Femur (tissue), 1 donor: ENCODE measurements at regions not wholly inside any gene's neighbourhood (a gene's known extent, or its start where the extent isn't known, plus 50 kb on each side); places are given as distances from the start of the nearest gene placed in this dataset.
"Not testable (repeated sequence)": the region's sequence is repeated elsewhere in the genome, so short reads cannot be mapped to it uniquely, and the experiment has no call there.

Source experiments
- DNase-seq: peaks from one replicate; pipeline ENCODE4 v3.0.0-alpha.2; 2017

DNA sequence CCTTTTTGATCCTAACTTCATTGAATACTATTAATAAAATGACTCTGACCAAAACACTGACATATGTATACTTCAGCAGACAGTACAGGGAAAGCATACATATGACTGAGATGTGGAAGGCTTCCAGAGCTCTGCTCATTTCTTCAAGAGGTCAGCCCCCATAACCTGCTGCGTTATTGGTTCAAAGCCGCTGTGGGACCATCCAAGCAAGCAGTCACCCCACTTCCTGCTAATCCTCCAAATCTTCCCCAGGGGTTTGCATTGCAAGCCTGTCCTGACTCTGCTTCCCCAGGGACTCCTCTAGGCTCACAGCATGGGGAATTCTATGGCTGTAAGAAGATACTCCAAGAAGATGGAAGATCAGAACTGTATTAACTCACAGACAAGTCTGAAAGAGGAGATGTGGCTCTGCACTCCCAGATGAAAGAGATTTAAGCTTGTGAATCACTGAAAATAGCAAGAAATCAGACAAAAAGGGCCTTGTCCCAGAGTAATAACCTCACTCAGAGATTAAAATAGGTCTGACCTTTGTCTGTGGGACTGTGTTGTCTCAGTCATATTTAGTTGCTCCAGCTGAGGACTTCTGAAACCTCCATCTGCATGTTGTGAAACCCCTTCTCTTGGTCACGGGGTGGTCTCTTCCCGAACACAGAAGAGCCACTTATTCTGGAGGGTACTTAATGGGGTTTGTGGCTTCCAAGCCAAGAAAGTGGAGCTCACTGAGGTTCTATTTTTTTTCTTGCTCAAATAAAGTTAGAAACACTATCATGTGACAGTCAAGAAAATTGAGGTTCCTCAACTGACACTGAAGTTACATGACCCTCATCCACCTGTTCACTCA, 101.5 kb upstream of the MARCKS start:
- DNase-seq = no peak

DNA sequence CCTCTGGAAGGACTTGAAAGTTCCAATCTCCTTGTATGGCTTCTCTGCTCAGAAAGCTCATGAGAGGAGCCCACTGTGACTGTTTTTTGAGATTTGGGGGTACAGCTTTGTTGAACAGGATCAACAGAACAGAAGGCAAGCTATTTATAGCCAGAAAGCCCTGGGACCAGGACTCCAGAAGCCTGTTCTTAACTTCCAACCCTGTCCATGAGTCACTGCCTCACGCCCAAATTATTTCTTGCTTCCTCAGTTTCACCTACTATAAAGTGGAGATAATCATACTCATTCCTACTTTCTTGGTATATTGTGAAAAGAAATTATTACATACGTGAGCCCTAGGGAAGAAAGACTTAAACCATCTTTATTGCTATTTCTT, 100.9 kb upstream of the MARCKS start:
- DNase-seq = no peak

DNA sequence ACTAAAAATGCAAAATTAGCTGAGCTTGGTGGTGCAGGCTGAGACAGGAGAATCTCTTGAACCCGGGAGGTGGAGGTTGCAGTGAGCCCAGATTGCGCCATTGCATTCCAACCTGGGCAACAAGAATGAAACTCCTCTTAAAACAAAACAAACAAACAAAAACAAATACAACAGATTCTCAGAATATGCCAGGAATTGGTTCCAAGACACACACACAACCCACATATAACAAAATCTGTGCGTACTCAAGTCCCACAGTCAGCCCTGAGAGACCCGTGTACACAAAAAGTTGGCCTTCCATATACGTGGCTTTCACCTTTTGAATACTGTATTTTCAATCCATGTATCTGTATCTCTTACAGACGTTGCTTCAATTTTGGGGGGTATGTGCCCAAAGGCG, 98.9 kb upstream of the MARCKS start:
- no peak for DNase-seq

DNA sequence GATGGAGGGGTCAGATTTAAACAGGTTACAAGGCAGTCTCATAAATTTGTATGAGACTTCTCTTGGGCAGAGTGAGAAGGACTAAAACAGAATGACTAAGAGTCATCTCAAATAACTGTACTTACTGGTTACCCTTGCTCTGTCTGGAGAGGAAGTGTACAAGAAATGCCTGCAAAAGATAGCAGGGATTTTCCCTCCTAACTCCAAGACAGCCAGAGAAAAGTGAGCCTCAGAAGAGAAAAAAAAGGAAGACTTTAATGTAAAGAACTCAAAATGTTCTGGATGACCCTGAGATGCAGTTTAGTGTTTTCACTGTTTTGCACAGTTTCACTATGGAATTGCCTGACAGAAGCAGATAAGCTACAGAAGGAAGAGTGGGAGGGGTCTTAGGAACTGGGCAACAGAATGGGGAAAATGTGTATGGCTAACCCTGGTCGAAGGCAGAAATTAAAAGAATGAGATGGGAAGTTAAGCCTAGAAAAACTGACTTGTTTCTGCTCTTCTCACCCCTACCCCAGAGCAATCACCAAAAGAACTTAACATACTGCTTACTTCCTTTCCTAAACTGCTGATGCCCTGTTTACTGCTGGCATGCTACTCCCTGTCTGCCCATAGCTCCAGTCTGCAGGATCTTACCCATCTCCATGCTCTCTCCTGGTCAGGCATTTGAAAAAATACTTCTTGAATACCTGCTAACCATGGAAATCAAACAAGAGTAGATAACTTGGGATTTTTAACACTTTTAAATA, 98.1 kb upstream of the MARCKS start:
- no peak for DNase-seq

DNA sequence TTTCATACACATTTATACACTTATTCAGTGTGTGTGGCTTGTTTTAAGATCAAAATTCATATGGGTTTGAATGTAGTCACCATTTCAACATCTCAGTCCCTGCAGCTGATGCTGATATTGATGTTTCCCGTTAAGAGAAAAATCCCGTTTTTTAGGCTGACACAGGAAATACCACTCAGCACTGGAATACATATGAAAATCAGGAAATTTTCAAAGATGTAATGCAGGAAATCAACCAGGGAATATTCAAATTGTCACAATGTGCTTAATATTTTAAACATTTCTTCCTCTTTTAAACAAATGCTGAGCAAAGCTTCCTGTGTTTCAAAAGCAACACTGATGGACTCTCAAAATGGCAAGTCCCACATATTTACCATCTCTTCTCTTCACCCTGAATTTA, 94.5 kb upstream of the MARCKS start:
- no peak for DNase-seq

DNA sequence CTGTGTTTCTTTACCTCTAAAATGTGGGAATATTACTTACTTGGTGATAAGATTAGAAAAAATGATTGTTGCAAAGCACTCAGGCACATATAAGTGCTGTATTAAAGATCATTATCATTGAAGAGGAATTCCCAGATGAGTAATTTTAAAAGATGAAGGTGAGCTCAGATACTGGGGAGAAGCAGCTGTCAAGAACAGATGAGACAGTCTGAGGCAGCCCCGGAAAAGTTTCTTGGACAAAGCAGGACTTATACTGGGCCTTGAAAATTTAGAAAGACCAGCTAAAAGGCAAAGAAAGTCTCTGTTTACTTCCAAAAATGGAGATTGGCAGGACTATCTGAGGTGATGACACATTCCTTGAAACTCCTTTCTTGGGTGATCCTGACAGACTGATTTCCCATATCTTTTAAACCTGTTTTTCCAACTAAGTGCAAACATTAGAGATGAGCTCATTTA, 93.8 kb upstream of the MARCKS start:
- DNase-seq = no peak

DNA sequence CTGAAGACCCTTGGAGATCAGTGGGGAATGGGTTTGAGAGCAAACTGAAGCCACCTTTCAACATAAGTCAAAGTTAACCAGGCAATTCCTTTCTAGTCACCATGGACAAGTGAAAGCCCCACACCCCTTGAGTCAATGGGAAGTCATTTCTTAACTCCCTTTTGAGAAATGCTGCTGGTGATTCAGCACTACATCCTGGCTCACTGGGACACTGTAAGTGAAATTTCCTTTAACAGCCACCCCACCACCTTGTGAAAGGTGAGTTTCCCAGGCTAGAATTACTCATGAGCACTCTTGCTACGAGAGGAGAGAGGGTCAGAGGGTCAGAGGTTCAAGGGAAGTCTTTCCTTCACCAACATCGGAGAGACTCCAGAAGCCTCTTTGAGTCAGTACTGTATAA, 93.3 kb upstream of the MARCKS start:
- no peak for DNase-seq

DNA sequence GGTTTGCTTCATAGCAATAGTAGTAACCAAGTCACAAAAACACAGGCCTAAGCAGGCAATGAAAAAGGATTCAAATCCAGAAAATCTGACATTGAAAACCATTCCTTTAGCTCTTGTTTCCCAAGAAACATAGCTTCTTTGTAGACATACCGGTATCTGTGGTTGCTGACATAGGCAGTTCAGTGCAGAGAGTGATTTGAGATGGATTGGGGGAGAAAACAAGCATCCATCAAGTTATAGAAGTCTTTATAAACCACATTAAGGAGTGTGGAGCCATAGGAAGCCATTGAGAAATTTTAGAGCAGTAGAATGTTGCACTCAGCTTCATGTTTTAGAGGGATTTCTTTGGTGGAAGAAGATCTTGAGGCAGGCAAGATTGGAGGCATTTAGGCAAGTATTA, 91.2 kb upstream of the MARCKS start:
- no peak for DNase-seq

DNA sequence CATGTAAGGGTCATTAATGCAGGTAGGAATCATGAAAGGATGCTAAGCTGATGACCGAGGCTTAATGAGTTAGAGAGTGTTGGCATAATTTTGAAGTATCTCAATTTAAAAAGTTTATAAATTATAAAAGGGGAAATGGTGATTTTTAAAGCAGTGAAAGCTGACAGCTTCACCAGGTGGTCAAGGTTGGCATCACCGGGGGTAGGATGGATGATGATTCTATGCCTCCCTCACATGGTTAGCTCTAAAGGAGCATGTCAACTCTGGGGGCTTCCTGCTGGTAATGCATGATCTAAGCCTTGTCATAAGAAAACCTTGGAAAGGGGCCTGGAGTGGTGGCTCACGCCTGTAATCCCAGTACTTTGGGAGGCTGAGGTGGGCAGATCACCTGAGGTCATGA, 89.2 kb upstream of the MARCKS start:
- no peak for DNase-seq

DNA sequence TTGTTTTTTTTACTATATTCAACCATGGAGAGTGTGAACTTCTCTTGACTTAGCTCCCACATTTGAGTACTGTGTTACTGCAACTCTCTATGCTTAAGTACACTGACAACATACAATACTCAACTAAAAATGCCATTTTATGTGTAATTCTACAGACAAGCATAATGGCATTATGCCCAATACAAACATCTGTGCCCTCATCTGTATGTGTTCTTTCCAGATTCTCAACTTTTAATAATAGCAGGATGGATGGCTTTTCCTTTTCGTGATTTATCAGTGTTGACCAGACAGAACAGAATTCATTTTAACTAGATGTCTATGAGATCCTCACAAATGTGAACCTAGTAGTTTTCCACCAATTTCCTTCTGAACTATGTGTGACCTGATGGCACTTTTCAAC, 84.2 kb upstream of the MARCKS start:
- no peak for DNase-seq

DNA sequence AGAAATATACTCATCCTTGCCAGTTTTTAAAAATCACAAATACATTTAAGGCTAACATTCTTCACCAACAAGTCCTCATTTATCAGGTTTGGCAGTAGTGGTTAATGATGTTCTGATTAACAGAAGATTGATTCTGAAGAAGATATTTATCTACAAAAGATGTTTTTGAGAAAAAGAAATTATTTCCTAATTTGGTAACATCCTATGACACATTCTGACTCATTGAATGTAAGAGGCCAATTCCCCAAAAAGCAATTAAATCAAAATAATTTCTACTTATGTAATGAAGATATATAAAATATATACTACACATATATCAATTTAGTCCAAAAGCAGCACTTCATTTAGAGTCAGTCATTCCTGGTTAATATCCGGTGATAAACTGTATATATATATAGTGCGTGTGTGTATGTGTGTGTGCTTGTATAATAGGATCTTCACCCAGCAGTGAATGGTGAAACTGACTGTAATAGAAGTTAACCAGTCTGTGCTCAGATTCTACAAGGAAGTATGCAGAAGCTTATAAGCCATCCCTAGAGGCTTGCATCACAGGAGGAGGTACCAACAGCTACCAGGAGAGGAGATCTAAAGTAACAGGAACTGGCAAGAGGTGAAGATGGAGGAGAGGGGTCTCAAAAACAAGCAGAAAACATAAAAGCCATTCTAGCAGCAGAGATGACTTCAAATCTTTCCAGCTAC, 82.9 kb upstream of the MARCKS start:
- no peak for DNase-seq

DNA sequence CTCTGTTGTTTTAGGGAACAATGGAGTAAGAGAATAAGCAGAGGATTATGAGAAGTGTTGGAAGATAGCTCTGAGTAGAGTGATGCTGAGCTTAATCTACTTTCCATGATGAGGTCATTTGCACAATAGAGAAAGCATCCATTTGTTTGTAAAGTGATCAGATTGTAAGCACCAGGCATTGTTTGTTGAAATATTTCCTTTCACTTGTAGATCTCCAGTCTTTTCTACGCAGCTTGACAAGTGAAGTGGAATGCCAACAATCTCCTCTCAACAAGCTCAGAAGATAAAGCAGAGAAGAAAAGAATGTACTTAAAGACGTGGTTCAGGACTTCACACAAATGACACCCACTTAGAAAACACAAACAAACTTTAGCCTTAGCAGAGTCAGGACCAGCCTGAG, 80.1 kb upstream of the MARCKS start:
- DNase-seq = no peak

DNA sequence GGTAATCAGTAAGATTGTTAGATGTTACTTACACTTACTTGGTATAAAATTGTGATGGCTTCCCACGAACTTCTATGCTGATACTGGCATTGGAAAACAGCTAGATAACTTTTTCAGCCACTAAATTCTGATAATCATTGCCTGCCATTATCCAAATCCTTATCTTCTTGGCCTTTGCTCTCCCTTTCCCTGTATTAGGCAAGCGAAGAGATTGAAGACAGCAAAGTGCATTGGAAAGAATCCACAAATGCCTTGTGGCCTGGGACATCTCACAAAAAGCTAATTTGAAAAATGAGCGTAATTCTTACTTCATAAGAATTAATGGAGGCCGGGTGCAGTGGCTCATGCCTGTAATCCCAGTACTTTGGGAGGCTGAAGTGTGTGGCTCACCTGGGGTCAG, 79.5 kb upstream of the MARCKS start:
- no peak for DNase-seq

DNA sequence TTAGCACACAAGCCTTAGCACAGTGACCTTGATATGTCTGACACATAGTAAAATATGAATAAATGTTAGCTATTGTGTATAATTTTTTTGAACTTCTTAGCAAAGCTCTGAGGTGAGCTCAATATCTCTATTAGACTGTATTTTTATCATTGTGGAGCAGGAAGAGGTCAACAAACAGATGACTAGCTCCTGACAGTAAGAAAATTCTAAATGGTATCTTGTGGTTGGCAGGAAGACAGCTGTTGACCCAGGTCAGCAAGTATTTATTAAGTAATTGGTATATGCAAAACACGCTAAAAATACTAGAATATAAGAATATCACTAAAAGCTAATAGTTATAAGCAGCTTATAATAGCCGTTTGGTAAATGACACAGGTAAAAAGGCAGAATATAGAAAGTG, 77.5 kb upstream of the MARCKS start:
- DNase-seq = no peak

DNA sequence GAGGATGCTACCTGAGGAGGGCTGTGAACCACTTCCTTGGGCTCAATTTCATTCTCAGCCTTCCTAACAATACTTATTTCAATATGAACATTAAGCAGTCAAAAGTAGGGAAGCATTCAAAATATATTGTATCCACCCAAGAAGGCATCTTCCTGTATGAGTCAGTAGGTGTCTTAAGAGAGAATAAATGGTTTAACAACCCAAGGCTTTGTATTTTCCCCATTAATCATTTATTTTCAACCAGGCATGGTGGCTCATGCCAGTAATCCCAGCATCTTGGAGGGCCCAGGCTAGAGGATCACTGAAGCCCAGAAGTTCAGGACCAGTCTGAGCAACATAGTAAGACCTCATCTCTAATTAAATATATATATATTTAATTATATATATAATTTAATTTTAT, 74.5 kb upstream of the MARCKS start:
- DNase-seq = no peak

DNA sequence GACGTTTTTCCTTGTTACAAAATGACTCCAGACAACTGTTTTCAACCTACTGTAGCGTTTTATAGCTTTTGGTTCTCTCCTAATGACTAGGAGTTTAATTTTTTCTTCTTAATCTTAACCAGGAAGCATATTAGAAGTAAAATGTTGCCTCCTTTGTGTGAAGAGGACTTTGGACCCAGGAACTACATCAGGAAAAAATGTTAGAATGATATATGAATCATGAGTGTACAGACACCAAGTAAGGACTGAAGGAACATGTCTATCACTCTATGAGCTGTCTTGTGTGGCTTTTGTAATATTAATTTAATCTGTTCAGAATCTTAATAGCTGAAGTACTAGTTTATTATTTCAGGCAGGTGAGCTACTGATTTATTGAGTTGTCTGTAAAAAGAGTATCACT, 71.0 kb upstream of the MARCKS start:
- no peak for DNase-seq

DNA sequence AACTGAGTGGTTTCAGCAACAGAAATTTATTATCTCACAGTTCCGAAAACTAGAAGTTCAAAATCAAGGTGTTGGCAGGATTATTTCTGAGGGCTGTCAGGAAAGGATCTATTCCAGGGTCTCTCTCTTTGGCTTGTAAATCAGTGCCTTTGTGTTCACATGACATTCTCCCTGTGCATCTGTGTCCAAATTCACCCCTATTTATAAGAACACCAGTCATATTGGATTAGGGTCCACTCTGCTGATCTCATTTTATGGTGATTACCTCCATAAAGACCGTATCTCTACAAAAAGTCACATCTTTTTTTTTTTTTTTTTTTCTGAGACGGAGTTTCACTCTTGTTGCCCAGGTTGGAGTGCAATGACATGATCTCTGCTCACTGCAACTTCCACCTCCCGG, 68.6 kb upstream of the MARCKS start:
- no peak for DNase-seq

DNA sequence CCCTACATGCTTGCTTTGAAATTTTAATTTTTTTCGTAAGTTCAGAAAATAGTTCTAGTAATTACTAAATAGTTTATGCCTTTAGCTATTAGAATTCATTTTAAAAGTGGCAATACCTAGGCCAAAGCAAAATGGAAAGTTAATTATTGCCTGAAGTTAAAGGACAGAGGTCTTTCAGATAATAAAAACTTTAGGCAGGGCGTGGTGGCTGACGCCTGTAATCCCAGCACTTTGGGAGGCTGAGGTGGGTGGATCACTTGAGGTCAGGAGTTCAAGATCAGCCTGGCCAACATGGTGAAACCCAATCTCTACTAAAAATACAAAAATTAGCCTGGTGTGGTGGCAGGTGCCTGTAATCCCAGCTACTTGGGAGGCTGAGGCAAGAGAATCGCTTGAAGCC, 65.9 kb upstream of the MARCKS start:
- not testable (repeated sequence) for DNase-seq

DNA sequence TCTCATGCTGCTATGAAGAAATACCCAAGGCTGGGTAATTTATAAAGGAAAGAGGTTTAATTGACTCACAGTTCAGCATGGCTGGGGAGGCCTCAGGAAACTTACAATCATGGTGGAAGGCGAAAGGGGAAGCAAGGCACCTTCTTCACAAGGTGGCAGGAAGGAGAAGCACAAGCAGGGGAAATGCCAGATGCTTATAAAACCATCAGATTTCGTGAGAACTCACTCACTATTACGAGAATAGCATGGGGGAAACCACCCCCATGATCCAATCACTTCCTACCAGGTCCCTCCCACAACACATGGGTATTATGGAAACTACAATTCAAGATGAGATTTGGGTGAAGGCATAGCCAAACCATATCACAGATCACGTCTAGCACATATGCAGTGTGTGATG, 61.8 kb upstream of the MARCKS start:
- not testable (repeated sequence) for DNase-seq

DNA sequence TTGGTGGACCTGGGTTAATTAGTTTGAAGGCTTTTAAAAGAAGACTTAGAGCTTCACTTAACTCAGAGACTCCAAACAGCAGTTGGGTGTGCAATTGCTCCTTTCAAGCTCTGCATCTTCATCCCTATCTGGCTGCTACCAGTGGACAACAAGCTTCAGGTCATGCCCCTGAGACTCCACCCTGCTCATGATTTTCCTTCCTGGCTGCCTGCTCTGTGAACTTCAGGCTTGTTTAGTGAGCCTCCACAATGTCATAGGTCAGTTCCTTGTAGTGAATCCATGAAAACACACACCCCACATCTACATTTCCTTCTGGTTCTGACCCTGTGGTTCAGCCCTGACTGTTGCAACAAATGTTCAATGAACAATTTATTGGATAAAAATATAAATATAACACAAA, 61.1 kb upstream of the MARCKS start:
- DNase-seq = no peak

DNA sequence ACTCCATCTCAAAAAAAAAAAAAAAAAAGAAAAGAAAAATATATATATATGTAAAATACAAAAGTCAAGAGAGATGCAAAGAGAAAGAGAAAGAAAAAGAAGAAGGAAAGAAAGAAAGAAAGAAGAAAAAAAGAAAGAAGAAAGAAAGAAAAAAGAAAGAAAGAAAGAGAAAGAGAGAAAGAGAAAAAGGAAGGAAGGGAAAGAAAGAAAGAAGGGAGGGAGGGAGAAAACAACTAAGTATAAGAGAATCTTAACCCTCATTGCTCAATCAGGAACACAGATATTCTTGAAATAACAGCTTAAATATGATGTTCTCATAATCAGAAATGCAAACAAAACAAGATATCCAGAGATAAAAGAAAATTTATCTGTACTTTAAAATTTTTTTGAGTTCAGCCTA, 54.4 kb upstream of the MARCKS start:
- DNase-seq = no peak

DNA sequence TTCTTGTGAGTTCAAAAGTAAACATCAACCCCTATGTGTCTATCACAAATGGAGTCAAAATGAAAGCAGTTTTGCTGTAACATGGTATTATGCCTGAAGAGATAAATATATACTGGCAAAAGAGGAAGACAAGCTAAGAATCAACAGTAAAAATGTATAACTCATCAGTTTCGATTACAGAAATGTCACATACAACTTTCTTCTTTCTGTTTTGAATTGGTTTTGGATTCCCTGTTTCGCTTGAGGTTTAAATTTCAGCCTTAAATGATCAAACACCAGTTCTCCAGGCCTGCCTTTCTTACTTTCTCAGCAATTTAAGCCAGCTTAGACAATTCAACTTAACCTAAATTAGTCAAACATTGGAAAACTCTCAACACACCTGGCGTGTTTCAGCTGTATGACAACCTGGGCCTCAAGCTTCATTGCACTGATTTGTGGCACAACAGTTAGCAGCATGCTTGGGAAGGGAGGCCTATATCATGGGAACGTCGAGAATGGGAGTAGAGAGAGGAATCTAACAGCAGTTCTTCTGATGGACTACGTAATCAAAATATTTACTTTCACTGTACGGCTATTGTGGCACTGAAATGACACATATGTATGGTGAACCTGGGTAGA, 51.9 kb upstream of the MARCKS start:
- DNase-seq = no peak

DNA sequence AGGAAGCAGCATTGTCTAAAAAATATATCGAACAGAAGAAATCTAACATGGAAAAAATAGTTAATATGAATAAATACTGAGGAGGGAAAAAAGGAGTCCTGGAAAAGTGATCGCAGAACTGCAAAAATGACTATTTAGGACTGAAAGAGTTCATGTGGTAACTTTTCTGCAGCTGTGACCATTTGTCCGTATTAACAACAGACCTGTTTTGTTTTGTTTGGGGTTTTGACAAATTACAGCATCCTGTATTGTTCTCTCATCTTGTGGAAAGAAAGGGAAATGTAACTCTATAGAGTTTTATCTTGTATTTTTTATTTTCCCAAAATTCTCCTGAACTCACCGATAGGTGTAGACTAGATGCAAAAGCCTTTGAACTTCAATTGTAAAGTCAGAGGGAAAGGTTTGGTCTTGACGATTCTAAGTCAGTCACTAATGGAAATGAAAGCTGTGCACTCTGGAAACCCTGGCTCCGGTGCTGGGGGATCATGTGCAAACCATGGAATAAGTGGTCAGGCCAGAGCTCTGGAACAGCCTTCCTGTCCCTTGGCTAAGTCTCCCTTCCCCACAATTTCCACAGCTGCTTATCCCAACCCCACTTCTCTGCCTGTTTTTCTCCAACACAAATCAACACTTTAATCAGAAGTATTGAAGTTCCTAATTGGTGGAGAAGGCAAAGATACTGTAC, 51.2 kb upstream of the MARCKS start:
- peak; percentile 81 for DNase-seq
